HepG2 (cell line): ENCODE measurements at regions not wholly inside any gene's neighbourhood (a gene's known extent, or its start where the extent isn't known, plus 50 kb on each side); places are given as distances from the start of the nearest gene placed in this dataset.

ENCODE experiments used
- ARID3A ChIP-seq: IDR thresholded peaks from 2 replicates; pipeline ENCODE4 v1.6.1; 2012; ENCODE audit warnings: low read depth, low read length, improper control_type of control experiment
- GRHL1 ChIP-seq: sonication (generic); formaldehyde crosslinking; conservative IDR thresholded peaks from 2 replicates; pipeline ENCODE4 v1.8.0; 2022; ENCODE audit warnings: missing genetic modification reagents
- HES4 ChIP-seq: sonication (generic); formaldehyde crosslinking; IDR thresholded peaks from 2 replicates; pipeline ENCODE4 v1.9.0; 2021; ENCODE audit warnings: mild to moderate bottlenecking, missing genetic modification reagents, borderline replicate concordance
- HMGA1 ChIP-seq: sonication (generic); formaldehyde crosslinking; conservative IDR thresholded peaks from 2 replicates; pipeline ENCODE4 v1.4.0; 2020; ENCODE audit warnings: missing genetic modification reagents
- HNF4A ChIP-seq: sonication (generic); formaldehyde crosslinking; IDR thresholded peaks from 2 replicates; pipeline ENCODE4 v1.4.0; 2020; ENCODE audit warnings: missing genetic modification reagents
- HNRNPL ChIP-seq: fragments of 200-400 bp; formaldehyde crosslinking; IDR thresholded peaks from 2 replicates; pipeline ENCODE4 v1.6.1; 2017; ENCODE audit warnings: mild to moderate bottlenecking, low read depth, low read length
- NKX3-1 ChIP-seq: sonication (generic); formaldehyde crosslinking; IDR thresholded peaks from 2 replicates; pipeline ENCODE4 v1.5.0; 2020; ENCODE audit warnings: missing genetic modification reagents
- PAXIP1 ChIP-seq: sonication (generic); formaldehyde crosslinking; conservative IDR thresholded peaks from 2 replicates; pipeline ENCODE4 v1.4.0; 2020; ENCODE audit warnings: mild to moderate bottlenecking, missing genetic modification reagents, moderate library complexity
- PBX3 ChIP-seq: sonication (generic); formaldehyde crosslinking; IDR thresholded peaks from 2 replicates; pipeline ENCODE4 v1.8.1; 2023; ENCODE audit warnings: missing genetic modification reagents, inconsistent platforms, borderline replicate concordance
- PHF8 ChIP-seq: sonication (generic); formaldehyde crosslinking; IDR thresholded peaks from 2 replicates; pipeline ENCODE4 v1.5.0; 2020; ENCODE audit warnings: missing genetic modification reagents
- SALL1 ChIP-seq: sonication (generic); formaldehyde crosslinking; IDR thresholded peaks from 2 replicates; pipeline ENCODE4 v1.8.0; 2022; ENCODE audit warnings: mild to moderate bottlenecking, missing genetic modification reagents
- SOX6 ChIP-seq, 2 experiments: fragments of 450-650 bp in 1 of 2; sonication (generic) in 1 of 2; formaldehyde crosslinking in 1 of 2; IDR thresholded peaks; 2 replicates each; pipeline versions ENCODE4 v1.4.0 to v1.6.1; 2017 to 2020; ENCODE audit warnings: antibody characterized with exemption in 1 of 2, mild to moderate bottlenecking in 1 of 2, missing genetic modification reagents in 1 of 2
- SUZ12 ChIP-seq: fragments of 150-350 bp; IDR thresholded peaks from 2 replicates; pipeline ENCODE4 v1.6.1; 2014; ENCODE audit warnings: low read depth, low read length
- TEAD2 ChIP-seq: sonication (generic); formaldehyde crosslinking; IDR thresholded peaks from 2 replicates; pipeline ENCODE4 v1.9.0; 2021; ENCODE audit warnings: missing genetic modification reagents
- ZBTB14 ChIP-seq: sonication (generic); formaldehyde crosslinking; IDR thresholded peaks from 2 replicates; pipeline ENCODE4 v1.4.0; 2020; ENCODE audit warnings: missing genetic modification reagents
- ZMYM4 ChIP-seq: sonication (generic); formaldehyde crosslinking; IDR thresholded peaks from 2 replicates; pipeline ENCODE4 v1.8.1; 2023; ENCODE audit warnings: mild to moderate bottlenecking, missing genetic modification reagents
- ZNF580 ChIP-seq: IDR thresholded peaks from 2 replicates; pipeline ENCODE4 v1.6.1; 2016; ENCODE audit warnings: low read depth, borderline replicate concordance

- no peak for TF ChIP-seq SOX6 (IDR thresholded peaks at IDR 0.05)
- TF ChIP-seq SOX6 (CRISPR knock-in tag; IDR thresholded peaks at IDR 0.05): 0 out of 2 replicates have a peak, but pooled peaks have one; percentile 16
- no peak for TF ChIP-seq ZNF580
- TF ChIP-seq TEAD2 (CRISPR knock-in tag): no peak
- no peak for TF ChIP-seq SUZ12
- no peak for TF ChIP-seq ARID3A
- TF ChIP-seq PHF8: no peak
- no peak for TF ChIP-seq PBX3 (CRISPR knock-in tag)
- TF ChIP-seq NKX3-1 (CRISPR knock-in tag): no peak
- TF ChIP-seq PAXIP1 (CRISPR knock-in tag): peak; percentile 66
- no peak for TF ChIP-seq HMGA1
- no peak for TF ChIP-seq HES4
- no peak for TF ChIP-seq HNRNPL
- TF ChIP-seq HNF4A (CRISPR knock-in tag): peak; percentile 14; the same call in 1 of the 2 replicates
- TF ChIP-seq GRHL1 (CRISPR knock-in tag): no peak
- peak; percentile 32; the same call in 1 of the 2 replicates for TF ChIP-seq SALL1 (CRISPR knock-in tag)
- TF ChIP-seq ZMYM4 (CRISPR knock-in tag): peak; percentile 80; the same call in 1 of the 2 replicates
- TF ChIP-seq ZBTB14 (CRISPR knock-in tag): no peak
Measured at GRCh38 chr13:85373322-85373721, 425.9 kb downstream of the SLITRK6 start (continued).
